Vagina (tissue), 2 donors: ENCODE measurements at regions not wholly inside any gene's neighbourhood (a gene's known extent, or its start where the extent isn't known, plus 50 kb on each side); places are given as distances from the start of the nearest gene placed in this dataset.
"Not testable (repeated sequence)": the region's sequence is repeated elsewhere in the genome, so short reads cannot be mapped to it uniquely, and the experiment has no call there.

Source experiments
- DNase-seq, 2 donors: peaks; one replicate each; pipeline ENCODE4 v3.0.0-alpha.2; 2017; ENCODE audit errors: extremely low spot score in 2 of 2
- H3K27ac ChIP-seq: fragments of 200-600 bp; sonication (generic); one replicate; pipeline ENCODE4 v1.5.1; 2019
- H3K27me3 ChIP-seq: fragments of 200-600 bp; sonication (generic); one replicate; pipeline ENCODE4 v1.5.1; 2019
- H3K36me3 ChIP-seq, 2 donors: fragments of 200-600 bp; sonication (generic); one replicate each; pipeline ENCODE4 v1.5.1; 2017 to 2019
- H3K4me1 ChIP-seq: fragments of 200-600 bp; sonication (generic); one replicate; pipeline ENCODE4 v1.5.1; 2019
- H3K4me3 ChIP-seq, 2 donors: fragments of 200-600 bp; sonication (generic); 1 replicate in 1 of 2; 2 replicates in 1 of 2; pipeline ENCODE4 v1.5.1; 2016 to 2019
- H3K9me3 ChIP-seq: fragments of 200-600 bp; sonication (generic); one replicate; pipeline ENCODE4 v1.5.1; 2019
- POLR2A ChIP-seq, 2 donors: fragments of 450-650 bp; IDR thresholded peaks; one replicate each; pipeline ENCODE4 v1.6.1; 2017; ENCODE audit warnings: antibody characterized with exemption in 2 of 2, mild to moderate bottlenecking in 2 of 2, moderate library complexity in 2 of 2
- POLR2AphosphoS5 ChIP-seq, 2 donors: sonication (generic); formaldehyde crosslinking; IDR thresholded peaks; one replicate each; pipeline ENCODE4 v1.9.0; 2017; ENCODE audit warnings: antibody characterized with exemption in 2 of 2, mild to moderate bottlenecking in 2 of 2, low read depth in 1 of 2; ENCODE audit not compliant: insufficient read depth in 1 of 2
- intact Hi-C: fragments of 100-400 bp; cut with DNase I; formaldehyde crosslinking; loops from one replicate; pipeline ENCODE4 v1.15.1; 2023
- TF ChIP-seq, protein P1 (sequence below), 3 experiments: fragments of 450-650 bp in 2 of 3; fragments of 200-600 bp in 1 of 3; sonication (generic) in 1 of 3; IDR thresholded peaks; one replicate each; pipeline ENCODE4 v1.5.1; 2017 to 2019; ENCODE audit warnings: antibody characterized with exemption in 3 of 3, mild to moderate bottlenecking in 2 of 3, moderate library complexity in 2 of 3

DNA sequence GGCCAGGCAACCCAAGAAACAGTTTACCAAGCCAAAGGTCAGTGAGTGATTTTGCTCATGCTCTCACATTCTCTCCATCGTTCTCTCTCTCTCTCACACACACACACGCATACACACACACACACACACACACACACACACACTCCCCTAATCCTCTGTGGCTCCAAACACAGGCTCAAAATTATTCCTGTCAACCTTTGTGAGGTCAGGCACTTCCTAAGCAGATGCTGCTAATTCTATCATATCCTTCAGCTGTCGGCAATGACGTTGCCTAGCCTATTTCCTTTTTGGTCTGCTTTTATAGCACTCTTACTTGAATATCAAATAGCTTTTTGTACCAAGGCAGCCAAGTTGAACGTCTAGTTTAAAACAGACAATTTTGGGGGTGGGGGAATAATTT lies 98.9 kb upstream of the EGLN3 start:
- no peaks in the 10 kb centered on the region for H3K27me3 ChIP-seq
- TF ChIP-seq POLR2A (IDR thresholded peaks at IDR 0.05) (no peak), POLR2AphosphoS5 (IDR thresholded peaks at IDR 0.05; ENCODE audit: insufficient read depth in 1 of 2, low read depth in 1 of 2) (no peak)
- TF ChIP-seq, protein P1, sequence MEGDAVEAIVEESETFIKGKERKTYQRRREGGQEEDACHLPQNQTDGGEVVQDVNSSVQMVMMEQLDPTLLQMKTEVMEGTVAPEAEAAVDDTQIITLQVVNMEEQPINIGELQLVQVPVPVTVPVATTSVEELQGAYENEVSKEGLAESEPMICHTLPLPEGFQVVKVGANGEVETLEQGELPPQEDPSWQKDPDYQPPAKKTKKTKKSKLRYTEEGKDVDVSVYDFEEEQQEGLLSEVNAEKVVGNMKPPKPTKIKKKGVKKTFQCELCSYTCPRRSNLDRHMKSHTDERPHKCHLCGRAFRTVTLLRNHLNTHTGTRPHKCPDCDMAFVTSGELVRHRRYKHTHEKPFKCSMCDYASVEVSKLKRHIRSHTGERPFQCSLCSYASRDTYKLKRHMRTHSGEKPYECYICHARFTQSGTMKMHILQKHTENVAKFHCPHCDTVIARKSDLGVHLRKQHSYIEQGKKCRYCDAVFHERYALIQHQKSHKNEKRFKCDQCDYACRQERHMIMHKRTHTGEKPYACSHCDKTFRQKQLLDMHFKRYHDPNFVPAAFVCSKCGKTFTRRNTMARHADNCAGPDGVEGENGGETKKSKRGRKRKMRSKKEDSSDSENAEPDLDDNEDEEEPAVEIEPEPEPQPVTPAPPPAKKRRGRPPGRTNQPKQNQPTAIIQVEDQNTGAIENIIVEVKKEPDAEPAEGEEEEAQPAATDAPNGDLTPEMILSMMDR (IDR thresholded peaks at IDR 0.05): no peak
- no peaks in the 10 kb centered on the region for H3K4me1 ChIP-seq
- no peaks in the 10 kb centered on the region for H3K9me3 ChIP-seq
- H3K4me3 ChIP-seq: no peak overlapping the region
- no peak overlapping the region for H3K27ac ChIP-seq
- intact Hi-C loops: no loop called here
- no peaks in the 10 kb centered on the region for H3K36me3 ChIP-seq
- DNase-seq: peak in 1 of 2 donors; percentile 9

DNA sequence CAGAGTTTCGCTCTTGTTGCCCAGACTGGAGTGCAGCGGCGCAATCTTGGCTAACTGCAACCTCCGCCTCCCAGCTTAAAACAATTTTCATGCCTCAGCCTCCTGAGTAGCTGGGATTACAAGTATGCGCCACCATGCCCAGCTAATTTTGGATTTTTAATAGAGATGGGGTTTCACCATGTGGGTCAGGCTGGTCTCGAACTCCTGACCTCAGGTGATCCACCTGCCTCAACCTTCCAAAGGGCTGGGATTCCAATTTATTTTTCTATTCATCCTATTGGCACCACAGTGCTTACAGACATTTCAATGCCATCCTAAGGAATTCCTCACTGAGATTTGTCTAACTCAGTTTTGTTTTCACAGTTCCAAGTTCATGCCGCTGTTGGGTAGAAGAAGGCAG lies 98.3 kb upstream of the EGLN3 start:
- H3K36me3 ChIP-seq, H3K4me1 ChIP-seq, DNase-seq, H3K9me3 ChIP-seq, H3K27ac ChIP-seq, H3K27me3 ChIP-seq, intact Hi-C loops, H3K4me3 ChIP-seq: not testable (repeated sequence)

DNA sequence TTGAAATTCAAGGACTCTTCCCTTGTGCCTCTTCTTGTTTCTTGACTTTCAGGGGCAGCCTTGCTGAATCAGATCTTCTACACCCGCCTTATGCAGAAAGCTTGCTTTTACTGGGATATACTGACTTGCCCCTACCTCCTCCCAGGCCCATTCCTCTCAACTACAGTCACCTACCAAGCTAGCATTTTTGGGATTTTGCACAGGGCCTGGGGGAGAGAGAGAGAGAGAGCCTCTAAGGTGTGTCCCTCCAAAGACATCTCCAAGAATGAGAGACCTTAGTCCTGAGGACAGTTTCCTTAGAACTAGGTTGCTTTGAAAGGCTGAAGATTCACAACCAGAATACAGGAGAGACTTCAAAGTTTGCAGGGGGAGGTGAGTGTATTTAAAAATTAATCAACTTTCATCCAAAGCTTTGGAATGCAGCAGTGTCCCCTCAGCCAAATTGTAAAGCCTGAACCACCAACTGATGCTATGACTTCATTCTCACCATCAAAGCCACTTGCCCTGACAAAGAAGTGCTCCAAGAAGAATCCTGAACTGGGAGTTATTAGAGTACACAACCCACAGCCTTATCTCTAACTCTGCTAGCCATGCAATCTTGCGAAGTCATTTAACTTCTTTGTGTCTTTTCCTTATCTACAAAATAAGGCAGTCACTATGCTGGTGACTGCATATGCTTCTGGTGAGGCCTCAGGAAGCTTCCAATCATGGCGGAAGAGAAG lies 96.1 kb upstream of the EGLN3 start:
- H3K4me1 ChIP-seq: no peaks in the 10 kb centered on the region
- no peaks in the 10 kb centered on the region for H3K36me3 ChIP-seq
- intact Hi-C loops: no loop called here
- no peaks in the 10 kb centered on the region for H3K9me3 ChIP-seq
- DNase-seq: no peak
- no peak overlapping the region for H3K27ac ChIP-seq
- no peak overlapping the region for H3K4me3 ChIP-seq
- TF ChIP-seq, protein P1 (IDR thresholded peaks at IDR 0.05): no peak
- TF ChIP-seq POLR2A (IDR thresholded peaks at IDR 0.05) (no peak), POLR2AphosphoS5 (IDR thresholded peaks at IDR 0.05; ENCODE audit: insufficient read depth in 1 of 2, low read depth in 1 of 2) (no peak)
- H3K27me3 ChIP-seq: no peaks in the 10 kb centered on the region

DNA sequence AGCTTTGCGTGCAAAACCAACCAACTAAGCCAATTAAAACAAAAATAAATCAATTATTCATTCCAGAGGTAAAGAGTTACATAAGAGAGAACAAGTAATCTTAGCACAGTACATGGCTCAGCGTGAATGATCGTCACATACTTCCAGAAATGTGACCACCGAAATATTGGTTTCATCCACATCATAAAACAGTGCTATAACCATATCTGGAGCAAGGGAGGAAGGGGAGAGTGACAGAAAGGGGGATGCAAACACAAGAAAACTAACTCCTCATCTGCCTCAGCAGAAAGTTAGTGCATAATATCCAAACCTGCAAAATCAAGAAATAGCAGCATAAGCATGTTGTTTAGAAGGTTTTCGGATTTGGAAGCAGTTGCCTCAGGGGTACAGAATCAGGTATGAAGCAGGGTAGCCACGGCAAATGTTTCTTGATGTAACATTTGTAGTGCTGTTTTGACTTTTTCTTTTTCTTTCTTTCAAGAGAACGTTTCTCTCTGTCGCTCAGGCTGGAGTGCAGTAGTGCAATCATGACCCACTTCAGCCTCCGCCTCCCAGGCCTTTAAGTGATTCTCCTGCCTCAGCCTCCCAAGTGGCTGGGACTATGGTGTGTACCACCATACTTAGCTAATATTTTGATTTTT lies 93.9 kb upstream of the EGLN3 start:
- intact Hi-C loops: no loop called here
- DNase-seq: no peak
- TF ChIP-seq POLR2A (IDR thresholded peaks at IDR 0.05): no peak
- no peak for TF ChIP-seq POLR2AphosphoS5 (IDR thresholded peaks at IDR 0.05; ENCODE audit: insufficient read depth in 1 of 2, low read depth in 1 of 2)
- TF ChIP-seq, protein P1 (IDR thresholded peaks at IDR 0.05): no peak
- Histone ChIP-seq H3K4me3 (no peak overlapping the region), H3K27me3 (no peaks in the 10 kb centered on the region), H3K36me3 (no peaks in the 10 kb centered on the region), H3K4me1 (no peaks in the 10 kb centered on the region), H3K27ac (no peak overlapping the region), H3K9me3 (no peaks in the 10 kb centered on the region)

DNA sequence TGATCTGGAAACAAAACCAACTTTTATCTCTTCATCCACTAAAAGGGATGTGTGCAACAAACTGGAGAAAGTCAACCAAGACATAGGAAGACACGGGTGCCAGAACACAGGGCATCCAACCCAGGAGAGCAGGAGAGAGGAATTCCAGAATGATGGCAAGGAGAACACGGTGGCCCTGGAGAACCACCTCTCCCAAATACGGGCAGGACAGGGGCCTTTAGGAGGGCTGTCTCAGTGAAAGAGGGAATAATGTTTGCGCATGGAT lies 93.4 kb upstream of the EGLN3 start:
- TF ChIP-seq, protein P1 (IDR thresholded peaks at IDR 0.05): no peak
- TF ChIP-seq POLR2AphosphoS5 (IDR thresholded peaks at IDR 0.05; ENCODE audit: insufficient read depth in 1 of 2, low read depth in 1 of 2) (no peak), POLR2A (IDR thresholded peaks at IDR 0.05) (no peak)
- no peak overlapping the region for H3K27ac ChIP-seq

More for the DNA sequence above, 93.4 kb upstream of the EGLN3 start:
- no peaks in the 10 kb centered on the region for H3K36me3 ChIP-seq
- H3K9me3 ChIP-seq: no peaks in the 10 kb centered on the region
- no peak overlapping the region for H3K4me3 ChIP-seq
- no peak for DNase-seq
- intact Hi-C loops: no loop called here
- H3K27me3 ChIP-seq: no peaks in the 10 kb centered on the region
- H3K4me1 ChIP-seq: no peaks in the 10 kb centered on the region
